ENCODE measurements at regions not wholly inside any gene's neighbourhood (a gene's known extent, or its start where the extent isn't known, plus 50 kb on each side); places are given as distances from the start of the nearest gene placed in this dataset.

GRCh38 chr7:111660478-111660877 is 98.2 kb upstream of the IMMP2L start:
- TF ChIP-seq, protein P1, sequence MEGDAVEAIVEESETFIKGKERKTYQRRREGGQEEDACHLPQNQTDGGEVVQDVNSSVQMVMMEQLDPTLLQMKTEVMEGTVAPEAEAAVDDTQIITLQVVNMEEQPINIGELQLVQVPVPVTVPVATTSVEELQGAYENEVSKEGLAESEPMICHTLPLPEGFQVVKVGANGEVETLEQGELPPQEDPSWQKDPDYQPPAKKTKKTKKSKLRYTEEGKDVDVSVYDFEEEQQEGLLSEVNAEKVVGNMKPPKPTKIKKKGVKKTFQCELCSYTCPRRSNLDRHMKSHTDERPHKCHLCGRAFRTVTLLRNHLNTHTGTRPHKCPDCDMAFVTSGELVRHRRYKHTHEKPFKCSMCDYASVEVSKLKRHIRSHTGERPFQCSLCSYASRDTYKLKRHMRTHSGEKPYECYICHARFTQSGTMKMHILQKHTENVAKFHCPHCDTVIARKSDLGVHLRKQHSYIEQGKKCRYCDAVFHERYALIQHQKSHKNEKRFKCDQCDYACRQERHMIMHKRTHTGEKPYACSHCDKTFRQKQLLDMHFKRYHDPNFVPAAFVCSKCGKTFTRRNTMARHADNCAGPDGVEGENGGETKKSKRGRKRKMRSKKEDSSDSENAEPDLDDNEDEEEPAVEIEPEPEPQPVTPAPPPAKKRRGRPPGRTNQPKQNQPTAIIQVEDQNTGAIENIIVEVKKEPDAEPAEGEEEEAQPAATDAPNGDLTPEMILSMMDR (IDR thresholded peaks at IDR 0.05): no peak
- no peak for TF ChIP-seq POLR2A (IDR thresholded peaks at IDR 0.05)

All from testis (tissue), 2 donors.